Keratinocyte (primary cell): ENCODE measurements at regions not wholly inside any gene's neighbourhood (a gene's known extent, or its start where the extent isn't known, plus 50 kb on each side); places are given as distances from the start of the nearest gene placed in this dataset.

Experiments
- DNase-seq: peaks from one replicate; pipeline ENCODE4 v3.0.0-alpha.2; 2011; ENCODE audit warnings: low read depth, missing footprints, low spot score
- FAIRE-seq: peaks from 2 replicates; lab custom pipeline; 2011; peaks lifted over from hg19 to GRCh38; lab: Jason Lieb, UNC
- H2AFZ ChIP-seq: 2 replicates; pipeline ENCODE4 v1.6.0; 2012; ENCODE audit warnings: low read length, control low read depth, inconsistent platforms; ENCODE audit not compliant: control insufficient read depth
- H3K27ac ChIP-seq: 2 replicates; pipeline ENCODE4 v1.5.1; 2011; ENCODE audit warnings: low read length; ENCODE audit not compliant: control insufficient read depth, insufficient read depth
- H3K27me3 ChIP-seq: 3 replicates; pipeline ENCODE4 v1.6.0; 2011; ENCODE audit warnings: low read length; ENCODE audit not compliant: control insufficient read depth, insufficient read depth; ENCODE audit errors: extremely low read depth
- H3K36me3 ChIP-seq, 2 experiments: 2 replicates in 1 of 2; 3 replicates in 1 of 2; pipeline ENCODE4 v1.5.1; 2011; ENCODE audit warnings: low read length in 2 of 2, mild to moderate bottlenecking in 1 of 2; ENCODE audit not compliant: control insufficient read depth in 2 of 2, insufficient read depth in 2 of 2; ENCODE audit errors: extremely low read depth in 1 of 2
- H3K4me1 ChIP-seq: 3 replicates; pipeline ENCODE4 v1.5.1; 2011; ENCODE audit warnings: low read length; ENCODE audit not compliant: control insufficient read depth, insufficient read depth; ENCODE audit errors: extremely low read depth
- H3K4me2 ChIP-seq: 3 replicates; pipeline ENCODE4 v1.6.0; 2011; ENCODE audit warnings: low read depth, low read length; ENCODE audit not compliant: control insufficient read depth, insufficient read depth; ENCODE audit errors: extremely low read depth
- H3K4me3 ChIP-seq, 3 experiments: fragments of 200-600 bp in 1 of 3; sonication (generic) in 1 of 3; 2 replicates in 2 of 3; 3 replicates in 1 of 3; pipeline ENCODE4 v1.5.1; 2011 to 2016; ENCODE audit warnings: low read length in 3 of 3, mild to moderate bottlenecking in 3 of 3, control low read depth in 2 of 3, inconsistent platforms in 1 of 3, low read depth in 1 of 3, mixed read lengths in 1 of 3, mixed run types in 1 of 3, moderate library complexity in 1 of 3; ENCODE audit not compliant: control insufficient read depth in 2 of 3, insufficient read depth in 2 of 3; ENCODE audit errors: extremely low read depth in 1 of 3
- H3K79me2 ChIP-seq: 2 replicates; pipeline ENCODE4 v1.6.0; 2012; ENCODE audit warnings: low read length; ENCODE audit not compliant: control insufficient read depth, insufficient read depth
- H3K9ac ChIP-seq: 3 replicates; pipeline ENCODE4 v1.6.0; 2011; ENCODE audit warnings: low read length; ENCODE audit not compliant: control insufficient read depth, insufficient read depth; ENCODE audit errors: extremely low read depth
- H3K9me1 ChIP-seq: 3 replicates; pipeline ENCODE4 v1.6.0; 2011; ENCODE audit warnings: low read length; ENCODE audit not compliant: control insufficient read depth, insufficient read depth; ENCODE audit errors: extremely low read depth
- H3K9me3 ChIP-seq: 2 replicates; pipeline ENCODE4 v1.5.1; 2012; ENCODE audit warnings: low read depth, low read length; ENCODE audit not compliant: control insufficient read depth
- H4K20me1 ChIP-seq: 3 replicates; pipeline ENCODE4 v1.6.0; 2011; ENCODE audit warnings: low read length; ENCODE audit not compliant: control insufficient read depth, insufficient read depth; ENCODE audit errors: extremely low read depth
- EZH2 ChIP-seq: IDR thresholded peaks from one replicate; pipeline ENCODE4 v1.6.1; 2012; ENCODE audit warnings: inconsistent platforms, mild to moderate bottlenecking, low read length, moderate library complexity
- dilution Hi-C: fragments of 300-500 bp; cut with MboI; formaldehyde crosslinking; loops from one replicate; pipeline ENCODE4 v1.7.0; 2020; ENCODE audit warnings: low sequenced_read_pairs; ENCODE audit not compliant: extremely low pct_ligation_motif_present
- TF ChIP-seq, protein P1 (sequence below), 3 experiments: IDR thresholded peaks in 1 of 3; conservative IDR thresholded peaks in 1 of 3; optimal IDR thresholded peaks in 1 of 3; 2 replicates in 2 of 3; 3 replicates in 1 of 3; pipeline versions ENCODE3 to v1.5.1; 2011; ENCODE audit warnings: low read length in 3 of 3, mild to moderate bottlenecking in 3 of 3, moderate library complexity in 2 of 3, control low read depth in 1 of 3, inconsistent platforms in 1 of 3; ENCODE audit not compliant: insufficient read depth in 2 of 3; ENCODE audit errors: extremely low read depth in 1 of 3

DNA sequence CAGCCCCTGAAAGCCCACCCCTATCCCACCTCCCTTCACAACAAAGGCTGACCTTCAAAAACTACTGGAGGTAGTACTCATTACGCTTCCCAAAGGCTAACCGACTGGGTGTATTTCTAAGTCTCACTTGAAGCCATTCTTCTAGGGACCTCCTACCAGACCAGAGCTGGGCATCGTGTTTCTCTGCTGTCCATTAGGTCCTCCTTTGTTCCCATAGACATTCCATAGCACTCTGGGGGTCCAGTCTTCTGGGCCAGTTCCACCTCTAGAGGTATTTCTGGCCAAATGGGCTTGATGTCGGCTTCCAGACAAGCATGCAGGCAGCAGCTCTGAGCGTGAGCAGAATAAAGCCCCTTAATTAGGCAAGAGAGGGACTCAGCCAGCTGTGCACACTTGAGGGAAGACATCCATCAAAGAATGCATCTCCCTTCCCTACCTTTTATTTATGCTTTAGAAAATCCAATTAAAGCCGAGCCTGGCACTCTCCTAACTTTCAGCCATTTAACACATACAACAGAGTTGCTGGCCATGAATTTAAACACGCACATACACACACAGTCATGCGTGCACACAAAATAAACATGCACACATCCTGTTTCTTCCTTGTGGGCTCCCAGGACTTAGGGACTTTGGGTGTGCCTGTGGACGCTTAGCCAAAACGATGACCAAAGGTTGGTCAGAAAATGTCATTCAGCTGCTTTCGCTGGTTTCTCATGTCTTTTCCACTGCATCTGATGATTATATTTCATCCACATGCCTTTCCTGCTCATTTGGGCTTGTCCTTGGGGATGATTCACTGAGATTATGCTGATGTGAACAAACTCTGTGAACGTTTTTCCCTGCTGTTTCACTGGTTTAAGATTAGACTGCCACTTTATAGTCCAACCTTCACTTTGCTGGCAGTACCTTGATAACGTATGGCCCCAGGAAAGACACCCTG lies 362.0 kb upstream of the NFE2L3 start:
- no peak for FAIRE-seq

GRCh38 chr7:25790963-25791362 lies 361.0 kb upstream of the NFE2L3 start:
- dilution Hi-C loops = loop anchor here (5.0 kb wide), 1 partner anchor 34 kb away; no protein-coding TSS in a partner anchor
- H3K27ac ChIP-seq = no peak overlapping the region
- no peak overlapping the region for H3K4me3 ChIP-seq
- H3K36me3 ChIP-seq = no peaks in the 10 kb centered on the region
- no peak overlapping the region for H3K9ac ChIP-seq
- H4K20me1 ChIP-seq = no peaks in the 10 kb centered on the region
- no peaks in the 10 kb centered on the region for H3K79me2 ChIP-seq
- FAIRE-seq (no peak), DNase-seq (no peak)
- H3K4me2 ChIP-seq = no peak overlapping the region
- H2AFZ ChIP-seq = no peak overlapping the region
- no peaks in the 10 kb centered on the region for H3K4me1 ChIP-seq
- TF ChIP-seq EZH2 = no peak
- TF ChIP-seq, protein P1, sequence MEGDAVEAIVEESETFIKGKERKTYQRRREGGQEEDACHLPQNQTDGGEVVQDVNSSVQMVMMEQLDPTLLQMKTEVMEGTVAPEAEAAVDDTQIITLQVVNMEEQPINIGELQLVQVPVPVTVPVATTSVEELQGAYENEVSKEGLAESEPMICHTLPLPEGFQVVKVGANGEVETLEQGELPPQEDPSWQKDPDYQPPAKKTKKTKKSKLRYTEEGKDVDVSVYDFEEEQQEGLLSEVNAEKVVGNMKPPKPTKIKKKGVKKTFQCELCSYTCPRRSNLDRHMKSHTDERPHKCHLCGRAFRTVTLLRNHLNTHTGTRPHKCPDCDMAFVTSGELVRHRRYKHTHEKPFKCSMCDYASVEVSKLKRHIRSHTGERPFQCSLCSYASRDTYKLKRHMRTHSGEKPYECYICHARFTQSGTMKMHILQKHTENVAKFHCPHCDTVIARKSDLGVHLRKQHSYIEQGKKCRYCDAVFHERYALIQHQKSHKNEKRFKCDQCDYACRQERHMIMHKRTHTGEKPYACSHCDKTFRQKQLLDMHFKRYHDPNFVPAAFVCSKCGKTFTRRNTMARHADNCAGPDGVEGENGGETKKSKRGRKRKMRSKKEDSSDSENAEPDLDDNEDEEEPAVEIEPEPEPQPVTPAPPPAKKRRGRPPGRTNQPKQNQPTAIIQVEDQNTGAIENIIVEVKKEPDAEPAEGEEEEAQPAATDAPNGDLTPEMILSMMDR (optimal IDR thresholded peaks at IDR 0.05 in 1 of 3, IDR thresholded peaks at IDR 0.05 in 1 of 3, conservative IDR thresholded peaks at IDR 0.05 in 1 of 3; ENCODE audit: extremely low read depth in 1 of 3, insufficient read depth in 2 of 3, low read length in 3 of 3) = no peak
- H3K9me3 ChIP-seq = no peaks in the 10 kb centered on the region
- no peaks in the 10 kb centered on the region for H3K27me3 ChIP-seq
- no peaks in the 10 kb centered on the region for H3K9me1 ChIP-seq

More for the DNA sequence above, 362.0 kb upstream of the NFE2L3 start:
- Histone ChIP-seq H3K9me3 (no peaks in the 10 kb centered on the region), H4K20me1 (no peaks in the 10 kb centered on the region), H3K4me2 (no peak overlapping the region), H2AFZ (no peak overlapping the region), H3K27me3 (no peaks in the 10 kb centered on the region), H3K36me3 (no peaks in the 10 kb centered on the region), H3K4me1 (no peaks in the 10 kb centered on the region), H3K4me3 (no peak overlapping the region), H3K9ac (no peak overlapping the region), H3K9me1 (no peaks in the 10 kb centered on the region), H3K79me2 (no peaks in the 10 kb centered on the region), H3K27ac (no peak overlapping the region)
- TF ChIP-seq, protein P1 (optimal IDR thresholded peaks at IDR 0.05 in 1 of 3, IDR thresholded peaks at IDR 0.05 in 1 of 3, conservative IDR thresholded peaks at IDR 0.05 in 1 of 3; ENCODE audit: extremely low read depth in 1 of 3, insufficient read depth in 2 of 3, low read length in 3 of 3) = no peak
- no peak for TF ChIP-seq EZH2
- dilution Hi-C loops = loop anchor here (5.0 kb wide), 1 partner anchor 33 kb away; no protein-coding TSS in a partner anchor
- DNase-seq = no peak
